Keratinocyte (primary cell): ENCODE measurements at regions not wholly inside any gene's neighbourhood (a gene's known extent, or its start where the extent isn't known, plus 50 kb on each side); places are given as distances from the start of the nearest gene placed in this dataset.

ENCODE experiments used
- DNase-seq: peaks from one replicate; pipeline ENCODE4 v3.0.0-alpha.2; 2011; ENCODE audit warnings: low read depth, missing footprints, low spot score
- FAIRE-seq: peaks from 2 replicates; lab custom pipeline; 2011; peaks lifted over from hg19 to GRCh38; lab: Jason Lieb, UNC
- H2AFZ ChIP-seq: 2 replicates; pipeline ENCODE4 v1.6.0; 2012; ENCODE audit warnings: low read length, control low read depth, inconsistent platforms; ENCODE audit not compliant: control insufficient read depth
- H3K27ac ChIP-seq: 2 replicates; pipeline ENCODE4 v1.5.1; 2011; ENCODE audit warnings: low read length; ENCODE audit not compliant: control insufficient read depth, insufficient read depth
- H3K27me3 ChIP-seq: 3 replicates; pipeline ENCODE4 v1.6.0; 2011; ENCODE audit warnings: low read length; ENCODE audit not compliant: control insufficient read depth, insufficient read depth; ENCODE audit errors: extremely low read depth
- H3K36me3 ChIP-seq, 2 experiments: 2 replicates in 1 of 2; 3 replicates in 1 of 2; pipeline ENCODE4 v1.5.1; 2011; ENCODE audit warnings: low read length in 2 of 2, mild to moderate bottlenecking in 1 of 2; ENCODE audit not compliant: control insufficient read depth in 2 of 2, insufficient read depth in 2 of 2; ENCODE audit errors: extremely low read depth in 1 of 2
- H3K4me1 ChIP-seq: 3 replicates; pipeline ENCODE4 v1.5.1; 2011; ENCODE audit warnings: low read length; ENCODE audit not compliant: control insufficient read depth, insufficient read depth; ENCODE audit errors: extremely low read depth
- H3K4me2 ChIP-seq: 3 replicates; pipeline ENCODE4 v1.6.0; 2011; ENCODE audit warnings: low read depth, low read length; ENCODE audit not compliant: control insufficient read depth, insufficient read depth; ENCODE audit errors: extremely low read depth
- H3K4me3 ChIP-seq, 3 experiments: fragments of 200-600 bp in 1 of 3; sonication (generic) in 1 of 3; 2 replicates in 2 of 3; 3 replicates in 1 of 3; pipeline ENCODE4 v1.5.1; 2011 to 2016; ENCODE audit warnings: low read length in 3 of 3, mild to moderate bottlenecking in 3 of 3, control low read depth in 2 of 3, inconsistent platforms in 1 of 3, low read depth in 1 of 3, mixed read lengths in 1 of 3, mixed run types in 1 of 3, moderate library complexity in 1 of 3; ENCODE audit not compliant: control insufficient read depth in 2 of 3, insufficient read depth in 2 of 3; ENCODE audit errors: extremely low read depth in 1 of 3
- H3K79me2 ChIP-seq: 2 replicates; pipeline ENCODE4 v1.6.0; 2012; ENCODE audit warnings: low read length; ENCODE audit not compliant: control insufficient read depth, insufficient read depth
- H3K9ac ChIP-seq: 3 replicates; pipeline ENCODE4 v1.6.0; 2011; ENCODE audit warnings: low read length; ENCODE audit not compliant: control insufficient read depth, insufficient read depth; ENCODE audit errors: extremely low read depth
- H3K9me1 ChIP-seq: 3 replicates; pipeline ENCODE4 v1.6.0; 2011; ENCODE audit warnings: low read length; ENCODE audit not compliant: control insufficient read depth, insufficient read depth; ENCODE audit errors: extremely low read depth
- H3K9me3 ChIP-seq: 2 replicates; pipeline ENCODE4 v1.5.1; 2012; ENCODE audit warnings: low read depth, low read length; ENCODE audit not compliant: control insufficient read depth
- H4K20me1 ChIP-seq: 3 replicates; pipeline ENCODE4 v1.6.0; 2011; ENCODE audit warnings: low read length; ENCODE audit not compliant: control insufficient read depth, insufficient read depth; ENCODE audit errors: extremely low read depth
- CTCF ChIP-seq, 3 experiments: IDR thresholded peaks in 1 of 3; conservative IDR thresholded peaks in 1 of 3; optimal IDR thresholded peaks in 1 of 3; 2 replicates in 2 of 3; 3 replicates in 1 of 3; pipeline versions ENCODE3 to v1.5.1; 2011; ENCODE audit warnings: low read length in 3 of 3, mild to moderate bottlenecking in 3 of 3, moderate library complexity in 2 of 3, control low read depth in 1 of 3, inconsistent platforms in 1 of 3; ENCODE audit not compliant: insufficient read depth in 2 of 3; ENCODE audit errors: extremely low read depth in 1 of 3
- EZH2 ChIP-seq: IDR thresholded peaks from one replicate; pipeline ENCODE4 v1.6.1; 2012; ENCODE audit warnings: inconsistent platforms, mild to moderate bottlenecking, low read length, moderate library complexity
- dilution Hi-C: fragments of 300-500 bp; cut with MboI; formaldehyde crosslinking; loops from one replicate; pipeline ENCODE4 v1.7.0; 2020; ENCODE audit warnings: low sequenced_read_pairs; ENCODE audit not compliant: extremely low pct_ligation_motif_present

- no peaks in the 10 kb centered on the region for H3K9me3 ChIP-seq
- H3K4me3 ChIP-seq: no peak overlapping the region
- no peak for TF ChIP-seq EZH2
- TF ChIP-seq CTCF (optimal IDR thresholded peaks at IDR 0.05 in 1 of 3, IDR thresholded peaks at IDR 0.05 in 1 of 3, conservative IDR thresholded peaks at IDR 0.05 in 1 of 3; ENCODE audit: extremely low read depth in 1 of 3, insufficient read depth in 2 of 3, low read length in 3 of 3): no peak
- H3K4me1 ChIP-seq: no peaks in the 10 kb centered on the region
- H3K79me2 ChIP-seq: no peaks in the 10 kb centered on the region
- no peak overlapping the region for H3K4me2 ChIP-seq
- H3K27ac ChIP-seq: no peak overlapping the region
- no peaks in the 10 kb centered on the region for H3K27me3 ChIP-seq
- H4K20me1 ChIP-seq: no peaks in the 10 kb centered on the region
- H3K9me1 ChIP-seq: no peaks in the 10 kb centered on the region
- no peaks in the 10 kb centered on the region for H3K36me3 ChIP-seq
- H2AFZ ChIP-seq: no peak overlapping the region
- DNase-seq (no peak), FAIRE-seq (no peak)
- H3K9ac ChIP-seq: no peak overlapping the region
- dilution Hi-C loops: no loop called here
These were observed 957.2 kb downstream of the FSTL5 start for GRCh38 chr4:161206528-161207080.

GRCh38 chr4:161203865-161204264 lies 959.9 kb downstream of the FSTL5 start:
- H3K79me2 ChIP-seq: no peaks in the 10 kb centered on the region
- no peak overlapping the region for H3K9ac ChIP-seq
- no peaks in the 10 kb centered on the region for H4K20me1 ChIP-seq
- H2AFZ ChIP-seq: no peak overlapping the region
- FAIRE-seq: no peak
- H3K27ac ChIP-seq: no peak overlapping the region
- no peaks in the 10 kb centered on the region for H3K4me1 ChIP-seq
- DNase-seq: no peak
- H3K9me3 ChIP-seq: no peaks in the 10 kb centered on the region
- H3K4me2 ChIP-seq: no peak overlapping the region
- TF ChIP-seq EZH2: no peak
- TF ChIP-seq CTCF (optimal IDR thresholded peaks at IDR 0.05 in 1 of 3, IDR thresholded peaks at IDR 0.05 in 1 of 3, conservative IDR thresholded peaks at IDR 0.05 in 1 of 3; ENCODE audit: extremely low read depth in 1 of 3, insufficient read depth in 2 of 3, low read length in 3 of 3): no peak
- dilution Hi-C loops: no loop called here
- no peak overlapping the region for H3K4me3 ChIP-seq
- no peaks in the 10 kb centered on the region for H3K36me3 ChIP-seq
- H3K9me1 ChIP-seq: no peaks in the 10 kb centered on the region
- no peaks in the 10 kb centered on the region for H3K27me3 ChIP-seq
